GM12873 (cell line): ENCODE measurements at regions not wholly inside any gene's neighbourhood (a gene's known extent, or its start where the extent isn't known, plus 50 kb on each side); places are given as distances from the start of the nearest gene placed in this dataset.

Source experiments
- TF ChIP-seq, protein P1 (sequence below): IDR thresholded peaks from 2 replicates; pipeline ENCODE4 v1.5.1; 2012; ENCODE audit warnings: low read depth, mild to moderate bottlenecking, moderate library complexity, low read length, control low read depth; ENCODE audit not compliant: insufficient read depth; ENCODE audit errors: missing control alignments

DNA sequence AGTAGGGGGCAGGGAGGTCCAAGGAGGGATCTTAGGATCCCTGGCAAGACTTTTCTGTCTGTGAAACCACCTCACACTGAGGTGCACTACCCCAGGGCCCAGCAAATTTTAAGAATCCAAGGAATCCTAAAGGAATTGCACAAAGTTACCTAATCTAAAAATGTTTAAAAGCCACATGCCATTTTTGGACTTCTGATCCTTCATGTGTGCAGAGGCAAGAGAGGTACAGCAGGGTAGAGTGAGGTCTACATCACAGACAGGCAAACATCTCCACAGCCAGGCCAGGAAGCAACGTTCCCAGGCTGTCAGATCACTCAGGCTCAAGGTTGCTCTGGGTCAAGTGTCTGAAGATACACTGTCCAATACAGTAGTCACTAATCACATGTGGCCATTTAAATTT is 324.6 kb upstream of the DUSP10 start:
- TF ChIP-seq, protein P1, sequence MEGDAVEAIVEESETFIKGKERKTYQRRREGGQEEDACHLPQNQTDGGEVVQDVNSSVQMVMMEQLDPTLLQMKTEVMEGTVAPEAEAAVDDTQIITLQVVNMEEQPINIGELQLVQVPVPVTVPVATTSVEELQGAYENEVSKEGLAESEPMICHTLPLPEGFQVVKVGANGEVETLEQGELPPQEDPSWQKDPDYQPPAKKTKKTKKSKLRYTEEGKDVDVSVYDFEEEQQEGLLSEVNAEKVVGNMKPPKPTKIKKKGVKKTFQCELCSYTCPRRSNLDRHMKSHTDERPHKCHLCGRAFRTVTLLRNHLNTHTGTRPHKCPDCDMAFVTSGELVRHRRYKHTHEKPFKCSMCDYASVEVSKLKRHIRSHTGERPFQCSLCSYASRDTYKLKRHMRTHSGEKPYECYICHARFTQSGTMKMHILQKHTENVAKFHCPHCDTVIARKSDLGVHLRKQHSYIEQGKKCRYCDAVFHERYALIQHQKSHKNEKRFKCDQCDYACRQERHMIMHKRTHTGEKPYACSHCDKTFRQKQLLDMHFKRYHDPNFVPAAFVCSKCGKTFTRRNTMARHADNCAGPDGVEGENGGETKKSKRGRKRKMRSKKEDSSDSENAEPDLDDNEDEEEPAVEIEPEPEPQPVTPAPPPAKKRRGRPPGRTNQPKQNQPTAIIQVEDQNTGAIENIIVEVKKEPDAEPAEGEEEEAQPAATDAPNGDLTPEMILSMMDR, result no peak

- TF ChIP-seq, protein P1, result no peak
Measured at GRCh38 chr1:222065234-222065633, 323.3 kb upstream of the DUSP10 start.

DNA sequence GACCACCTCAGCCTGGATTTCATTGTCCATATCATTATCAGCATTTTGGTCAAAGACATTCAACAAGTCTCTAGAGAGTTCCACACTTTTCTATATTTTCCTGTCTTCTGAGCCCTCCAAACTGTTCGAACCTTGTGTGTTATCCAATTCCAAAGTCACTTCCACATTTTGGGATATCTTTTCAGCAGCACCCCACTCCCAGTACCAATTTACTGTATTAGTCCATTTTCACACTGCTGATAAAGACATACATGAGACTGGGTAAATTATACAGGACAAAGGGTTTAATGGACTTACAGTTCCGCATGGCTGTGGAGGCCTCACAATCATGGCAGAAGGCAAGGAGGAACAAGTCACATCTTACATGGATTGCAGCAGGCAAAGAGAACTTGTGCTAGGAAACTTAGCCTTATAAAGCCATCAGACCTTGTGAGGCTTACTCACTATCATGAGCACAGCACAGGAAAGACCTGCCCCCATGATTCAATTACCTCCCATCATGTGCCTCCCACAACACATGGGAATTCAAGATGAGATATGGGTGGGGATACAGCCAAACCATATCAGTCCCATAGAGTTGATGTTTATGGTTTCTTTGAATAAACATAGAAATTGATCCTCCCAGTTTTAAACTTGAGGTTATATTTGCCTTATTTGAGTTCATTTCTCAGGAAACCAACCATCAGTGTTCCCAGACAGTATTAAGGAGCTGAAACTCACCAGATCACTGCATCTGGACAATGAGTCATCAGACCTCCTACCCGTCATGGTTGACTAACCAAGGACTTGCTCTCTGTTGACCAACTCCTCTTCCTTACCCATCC is 322.7 kb upstream of the DUSP10 start:
- TF ChIP-seq, protein P1, result no peak

DNA sequence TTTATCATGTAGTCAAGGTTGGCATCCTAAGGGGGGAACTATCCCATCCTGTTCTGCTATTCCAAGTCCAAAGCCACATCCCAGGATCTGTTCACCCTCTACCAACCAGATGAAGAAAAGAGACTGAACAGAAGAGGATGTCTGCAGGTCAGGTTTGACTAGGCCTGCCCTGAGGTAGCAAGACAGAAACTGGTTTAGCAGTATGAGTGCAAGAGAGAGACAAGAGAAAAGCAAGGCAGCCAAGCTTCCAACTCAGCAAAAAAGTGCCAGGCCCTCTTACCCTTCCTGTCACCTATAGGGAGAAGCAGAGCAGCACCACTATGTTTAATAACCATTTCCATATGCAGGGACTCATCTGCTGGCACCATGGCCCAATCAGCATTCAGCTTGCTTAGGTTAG is 320.8 kb upstream of the DUSP10 start:
- TF ChIP-seq, protein P1, result no peak

- TF ChIP-seq, protein P1, result no peak
Measured at GRCh38 chr1:222061711-222062359, 319.9 kb upstream of the DUSP10 start.

GRCh38 chr1:222060210-222060916 is 318.5 kb upstream of the DUSP10 start:
- TF ChIP-seq, protein P1, result no peak

DNA sequence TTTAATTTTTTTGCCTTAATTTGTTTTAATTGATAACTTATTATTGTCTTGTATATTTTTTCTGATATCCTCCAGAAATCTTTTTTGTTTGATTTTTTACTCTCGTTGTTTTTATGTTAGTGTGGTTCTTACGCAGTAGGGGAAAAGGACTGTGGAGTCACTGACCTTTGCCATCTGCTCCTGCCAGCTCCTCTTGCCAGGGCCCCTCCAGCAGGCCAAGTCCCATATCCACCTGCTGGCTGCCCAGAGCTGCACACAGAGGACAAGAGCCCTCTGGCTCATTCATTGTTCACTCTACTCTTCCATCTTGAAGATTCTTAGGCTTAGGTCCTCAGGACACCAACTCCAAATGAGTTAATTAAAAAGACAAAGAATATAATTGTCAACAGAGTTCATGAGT is 316.4 kb upstream of the DUSP10 start:
- TF ChIP-seq, protein P1, result no peak
